Smooth muscle cell (in vitro differentiated cells): ENCODE measurements at regions not wholly inside any gene's neighbourhood (a gene's known extent, or its start where the extent isn't known, plus 50 kb on each side); places are given as distances from the start of the nearest gene placed in this dataset.

Experiments used
- DNase-seq: peaks from one replicate; lab custom pipeline; 2025; ENCODE audit not compliant: unreplicated experiment; lab: John Stamatoyannopoulos, UW
- H2AFZ ChIP-seq: fragments of 200-600 bp; sonication (generic); 2 replicates; pipeline ENCODE4 v1.6.0; 2016; ENCODE audit warnings: antibody characterized with exemption, low read depth, mild to moderate bottlenecking
- H3F3A ChIP-seq: fragments of 200-600 bp; sonication (generic); 2 replicates; pipeline ENCODE4 v1.6.0; 2017; ENCODE audit warnings: antibody characterized with exemption, low read depth
- H3K27ac ChIP-seq: fragments of 200-600 bp; sonication (generic); 2 replicates; pipeline ENCODE4 v1.5.1; 2016; ENCODE audit warnings: low read depth, mild to moderate bottlenecking
- H3K27me3 ChIP-seq: fragments of 200-600 bp; sonication (generic); 2 replicates; pipeline ENCODE4 v1.6.1; 2016; ENCODE audit warnings: low read depth, mild to moderate bottlenecking
- H3K36me3 ChIP-seq: fragments of 200-600 bp; sonication (generic); 2 replicates; pipeline ENCODE4 v1.5.1; 2016; ENCODE audit warnings: low read depth
- H3K4me1 ChIP-seq: fragments of 200-600 bp; sonication (generic); 2 replicates; pipeline ENCODE4 v1.5.1; 2016; ENCODE audit warnings: low read depth
- H3K4me2 ChIP-seq: fragments of 200-600 bp; sonication (generic); 2 replicates; pipeline ENCODE4 v1.6.0; 2016; ENCODE audit warnings: mild to moderate bottlenecking
- H3K4me3 ChIP-seq: fragments of 200-600 bp; sonication (generic); 2 replicates; pipeline ENCODE4 v1.5.1; 2016; ENCODE audit warnings: mild to moderate bottlenecking
- H3K79me2 ChIP-seq: fragments of 200-600 bp; sonication (generic); 2 replicates; pipeline ENCODE4 v1.6.0; 2016; ENCODE audit warnings: low read depth, mild to moderate bottlenecking
- H3K9ac ChIP-seq: fragments of 200-600 bp; sonication (generic); 2 replicates; pipeline ENCODE4 v1.6.0; 2016; ENCODE audit warnings: low read depth
- H3K9me3 ChIP-seq: fragments of 200-600 bp; sonication (generic); replicated peaks from 2 replicates; pipeline ENCODE4 v1.5.1; 2016; ENCODE audit warnings: low read depth
- H4K20me1 ChIP-seq: fragments of 200-600 bp; sonication (generic); 2 replicates; pipeline ENCODE4 v1.6.0; 2016; ENCODE audit warnings: low read depth
- WGBS: methylation state at CpG from one replicate; pipeline ENCODE4 v1.1.7; 2016; ENCODE audit warnings: low lambda C conversion rate; 5-methylcytosine and 5-hydroxymethylcytosine counted together
- TF ChIP-seq, protein P1 (sequence below): fragments of 200-600 bp; sonication (generic); IDR thresholded peaks from 2 replicates; pipeline ENCODE4 v1.5.1; 2017; ENCODE audit warnings: borderline replicate concordance, mild to moderate bottlenecking, antibody characterized with exemption; ENCODE audit not compliant: insufficient read depth, poor library complexity, severe bottlenecking

DNA sequence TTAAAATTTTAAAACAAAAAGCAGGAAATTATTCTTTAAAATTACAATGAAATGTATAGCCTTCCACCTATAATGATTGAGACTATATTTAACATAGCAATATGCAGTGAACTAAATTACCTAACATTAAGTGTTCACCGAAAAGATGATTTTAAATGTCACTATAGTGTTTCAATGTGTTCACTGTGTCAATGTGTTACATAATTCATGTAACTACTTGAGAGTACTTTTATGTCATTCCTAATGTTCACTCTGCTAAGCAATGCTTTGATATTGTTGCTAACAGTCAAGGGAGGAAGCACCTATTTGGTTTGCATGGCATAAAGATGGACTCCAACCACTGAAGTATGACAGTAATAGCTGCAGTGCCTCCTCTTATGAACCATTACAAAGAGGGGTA is 629.8 kb upstream of the C9orf72 start:
- no peak overlapping the region for H3K27ac ChIP-seq
- H3K27me3 ChIP-seq, result no peaks in the 10 kb centered on the region
- H3K9ac ChIP-seq, result no peak overlapping the region
- H3K4me2 ChIP-seq, result no peak overlapping the region
- no peaks in the 10 kb centered on the region for H3F3A ChIP-seq
- no peaks in the 10 kb centered on the region for H3K79me2 ChIP-seq
- no peak overlapping the region for H2AFZ ChIP-seq
- H3K9me3 ChIP-seq, result no peaks in the 10 kb centered on the region
- no peak overlapping the region for H3K4me3 ChIP-seq
- H3K36me3 ChIP-seq, result no peaks in the 10 kb centered on the region
- DNase-seq, result no peak
- no peaks in the 10 kb centered on the region for H3K4me1 ChIP-seq
- no peaks in the 10 kb centered on the region for H4K20me1 ChIP-seq
- TF ChIP-seq, protein P1, sequence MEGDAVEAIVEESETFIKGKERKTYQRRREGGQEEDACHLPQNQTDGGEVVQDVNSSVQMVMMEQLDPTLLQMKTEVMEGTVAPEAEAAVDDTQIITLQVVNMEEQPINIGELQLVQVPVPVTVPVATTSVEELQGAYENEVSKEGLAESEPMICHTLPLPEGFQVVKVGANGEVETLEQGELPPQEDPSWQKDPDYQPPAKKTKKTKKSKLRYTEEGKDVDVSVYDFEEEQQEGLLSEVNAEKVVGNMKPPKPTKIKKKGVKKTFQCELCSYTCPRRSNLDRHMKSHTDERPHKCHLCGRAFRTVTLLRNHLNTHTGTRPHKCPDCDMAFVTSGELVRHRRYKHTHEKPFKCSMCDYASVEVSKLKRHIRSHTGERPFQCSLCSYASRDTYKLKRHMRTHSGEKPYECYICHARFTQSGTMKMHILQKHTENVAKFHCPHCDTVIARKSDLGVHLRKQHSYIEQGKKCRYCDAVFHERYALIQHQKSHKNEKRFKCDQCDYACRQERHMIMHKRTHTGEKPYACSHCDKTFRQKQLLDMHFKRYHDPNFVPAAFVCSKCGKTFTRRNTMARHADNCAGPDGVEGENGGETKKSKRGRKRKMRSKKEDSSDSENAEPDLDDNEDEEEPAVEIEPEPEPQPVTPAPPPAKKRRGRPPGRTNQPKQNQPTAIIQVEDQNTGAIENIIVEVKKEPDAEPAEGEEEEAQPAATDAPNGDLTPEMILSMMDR, result no peak
- WGBS, result 95% methylated on average over 1 of the region's 1 CpG

DNA sequence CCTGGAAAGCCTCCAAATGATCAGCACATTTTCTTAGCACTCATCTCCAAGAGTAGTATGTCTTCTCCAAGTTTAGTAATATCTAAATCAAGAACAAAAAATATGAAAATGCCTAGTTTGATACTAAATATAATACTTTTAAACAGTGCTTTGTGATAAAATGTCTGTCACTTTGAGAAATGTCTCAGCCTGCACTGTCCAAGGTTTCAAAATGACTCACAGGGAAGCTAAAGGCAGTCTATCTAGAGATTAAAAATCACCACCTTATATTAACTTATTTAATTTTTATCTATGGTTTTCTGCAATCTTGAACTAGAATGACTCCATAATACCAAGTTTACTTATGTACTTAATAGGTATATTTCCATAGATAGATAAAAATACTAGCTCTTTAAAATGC is 633.0 kb upstream of the C9orf72 start:
- Histone ChIP-seq H3K79me2 (no peaks in the 10 kb centered on the region), H3K4me2 (no peak overlapping the region), H3K36me3 (no peaks in the 10 kb centered on the region), H3K9me3 (no peaks in the 10 kb centered on the region), H3F3A (no peaks in the 10 kb centered on the region), H3K27me3 (no peaks in the 10 kb centered on the region), H3K27ac (no peak overlapping the region), H3K4me1 (no peaks in the 10 kb centered on the region), H2AFZ (no peak overlapping the region), H4K20me1 (no peaks in the 10 kb centered on the region), H3K4me3 (no peak overlapping the region), H3K9ac (no peak overlapping the region)
- no peak for DNase-seq
- TF ChIP-seq, protein P1, result no peak

DNA sequence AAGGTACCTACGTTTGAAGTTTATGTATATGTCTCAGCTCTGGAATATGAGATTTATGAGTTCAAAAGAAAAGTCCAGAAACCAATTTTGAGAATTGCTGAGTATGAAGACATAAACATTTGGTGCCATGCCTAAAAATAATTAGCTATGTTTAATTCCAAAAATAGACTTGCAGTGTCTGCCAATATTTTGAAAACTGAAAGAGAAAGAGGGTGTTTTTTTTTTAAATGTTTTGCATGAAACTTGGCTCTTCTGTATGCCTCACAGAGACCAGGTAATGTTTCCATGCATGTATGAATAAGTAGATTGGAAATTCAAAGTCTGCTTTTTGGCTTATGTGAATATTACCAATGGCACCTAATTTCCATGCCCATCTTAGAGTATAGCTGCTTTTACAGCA is 634.4 kb upstream of the C9orf72 start:
- no peaks in the 10 kb centered on the region for H3K4me1 ChIP-seq
- H3F3A ChIP-seq, result no peaks in the 10 kb centered on the region
- H3K79me2 ChIP-seq, result no peaks in the 10 kb centered on the region
- no peaks in the 10 kb centered on the region for H3K27me3 ChIP-seq
- H3K4me3 ChIP-seq, result no peak overlapping the region
- H3K36me3 ChIP-seq, result no peaks in the 10 kb centered on the region
- H3K9ac ChIP-seq, result no peak overlapping the region
- TF ChIP-seq, protein P1, result no peak
- no peak overlapping the region for H3K4me2 ChIP-seq
- H3K9me3 ChIP-seq, result no peaks in the 10 kb centered on the region
- no peak for DNase-seq
- WGBS, result 83% methylated on average over 1 of the region's 1 CpG
- H3K27ac ChIP-seq, result no peak overlapping the region
- H4K20me1 ChIP-seq, result no peaks in the 10 kb centered on the region
- H2AFZ ChIP-seq, result no peak overlapping the region

DNA sequence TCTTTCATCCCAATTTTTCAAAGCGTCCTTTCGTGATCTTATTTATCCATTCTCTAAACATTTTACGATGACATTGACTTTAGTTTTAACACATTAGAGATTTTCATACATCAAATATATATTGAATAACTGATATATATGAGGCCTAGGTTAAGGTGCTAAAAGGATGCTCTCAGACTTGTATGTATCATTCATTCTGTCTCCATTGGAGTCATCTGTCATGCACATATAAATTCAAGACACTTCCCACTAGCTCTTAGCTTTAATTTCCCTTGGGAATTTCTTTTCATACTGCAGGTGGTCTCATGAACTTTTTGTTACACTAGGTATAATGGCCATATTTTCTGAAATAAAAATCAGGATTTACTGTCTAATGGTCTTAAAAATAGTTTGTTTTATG is 635.8 kb upstream of the C9orf72 start:
- Histone ChIP-seq H3K36me3 (no peaks in the 10 kb centered on the region), H3K4me1 (no peaks in the 10 kb centered on the region), H4K20me1 (no peaks in the 10 kb centered on the region), H3K9ac (no peak overlapping the region), H3K79me2 (no peaks in the 10 kb centered on the region), H3K4me3 (no peak overlapping the region), H3K4me2 (no peak overlapping the region), H3K9me3 (no peaks in the 10 kb centered on the region), H2AFZ (no peak overlapping the region), H3F3A (no peaks in the 10 kb centered on the region), H3K27ac (no peak overlapping the region), H3K27me3 (no peaks in the 10 kb centered on the region)
- TF ChIP-seq, protein P1, result no peak
- 94% methylated on average over 3 of the region's 3 CpGs for WGBS
- no peak for DNase-seq
